ENCODE measurements at regions not wholly inside any gene's neighbourhood (a gene's known extent, or its start where the extent isn't known, plus 50 kb on each side); places are given as distances from the start of the nearest gene placed in this dataset.

GRCh38 chr4:159428975-159429692, 326.3 kb downstream of the RAPGEF2 start:
- TF ChIP-seq CTCF (IDR thresholded peaks at IDR 0.05; ENCODE audit: borderline replicate concordance, extremely low read depth, low read length, poor library complexity, severe bottlenecking) (no peak), EZH2 (IDR thresholded peaks at IDR 0.05; ENCODE audit: borderline replicate concordance, low read depth, low read length, severe bottlenecking) (no peak)
